ENCODE measurements at regions not wholly inside any gene's neighbourhood (a gene's known extent, or its start where the extent isn't known, plus 50 kb on each side); places are given as distances from the start of the nearest gene placed in this dataset.
"Not testable (repeated sequence)": the region's sequence is repeated elsewhere in the genome, so short reads cannot be mapped to it uniquely, and the experiment has no call there.

- ChIA-PET CTCF (no interaction called here), POLR2A (no interaction called here)
- Mint-ChIP-seq H3K4me3 (no peak overlapping the region), H3K27ac (no peak overlapping the region), H3K36me3 (ENCODE audit: low read depth) (no peaks in the 10 kb centered on the region), H3K4me1 (no peaks in the 10 kb centered on the region), H3K27me3 (no peaks in the 10 kb centered on the region), H3K9me3 (no peaks in the 10 kb centered on the region)
- no peak for DNase-seq
Observed at GRCh38 chrX:40530509-40530908, 50.3 kb upstream of the ATP6AP2 start.

GRCh38 chrX:40527543-40527942, 53.2 kb upstream of the ATP6AP2 start:
- DNase-seq, result no peak
- H3K36me3 Mint-ChIP-seq (ENCODE audit: low read depth), result no peaks in the 10 kb centered on the region
- H3K9me3 Mint-ChIP-seq, result no peaks in the 10 kb centered on the region
- CTCF ChIA-PET, result no interaction called here
- H3K4me1 Mint-ChIP-seq, result no peaks in the 10 kb centered on the region
- POLR2A ChIA-PET, result no interaction called here
- no peak overlapping the region for H3K4me3 Mint-ChIP-seq
- H3K27ac Mint-ChIP-seq, result no peak overlapping the region
- no peaks in the 10 kb centered on the region for H3K27me3 Mint-ChIP-seq

- Mint-ChIP-seq H3K4me1 (no peaks in the 10 kb centered on the region), H3K4me3 (no peak overlapping the region), H3K9me3 (no peaks in the 10 kb centered on the region), H3K27me3 (no peaks in the 10 kb centered on the region), H3K27ac (no peak overlapping the region), H3K36me3 (ENCODE audit: low read depth) (no peaks in the 10 kb centered on the region)
- DNase-seq, result no peak
- ChIA-PET POLR2A (no interaction called here), CTCF (interaction anchor here (0.7 kb wide), 1 partner anchor 17 kb away, joined by 3 read pairs; no protein-coding TSS in a partner anchor)
Observed at GRCh38 chrX:40526412-40526811, 54.4 kb upstream of the ATP6AP2 start.

GRCh38 chrX:40525901-40526300, 54.9 kb upstream of the ATP6AP2 start:
- DNase-seq; POLR2A ChIA-PET; H3K27me3 Mint-ChIP-seq; H3K36me3 Mint-ChIP-seq (ENCODE audit: low read depth); H3K9me3 Mint-ChIP-seq; H3K4me3 Mint-ChIP-seq; H3K4me1 Mint-ChIP-seq; H3K27ac Mint-ChIP-seq: not testable (repeated sequence)
- CTCF ChIA-PET, result interaction anchor here (0.7 kb wide), 1 partner anchor 18 kb away, joined by 3 read pairs; no protein-coding TSS in a partner anchor

GRCh38 chrX:40524423-40524822, 56.3 kb upstream of the ATP6AP2 start:
- Mint-ChIP-seq H3K4me3 (no peak overlapping the region), H3K27me3 (no peaks in the 10 kb centered on the region), H3K36me3 (ENCODE audit: low read depth) (no peaks in the 10 kb centered on the region), H3K27ac (no peak overlapping the region), H3K4me1 (no peaks in the 10 kb centered on the region), H3K9me3 (no peaks in the 10 kb centered on the region)
- DNase-seq, result no peak
- ChIA-PET CTCF (no interaction called here), POLR2A (no interaction called here)

GRCh38 chrX:40523852-40524251, 56.9 kb upstream of the ATP6AP2 start:
- Mint-ChIP-seq H3K36me3 (ENCODE audit: low read depth) (no peaks in the 10 kb centered on the region), H3K27ac (no peak overlapping the region), H3K4me1 (no peaks in the 10 kb centered on the region), H3K9me3 (no peaks in the 10 kb centered on the region), H3K27me3 (no peaks in the 10 kb centered on the region), H3K4me3 (no peak overlapping the region)
- ChIA-PET POLR2A (no interaction called here), CTCF (no interaction called here)
- DNase-seq, result no peak

- Mint-ChIP-seq H3K9me3 (no peaks in the 10 kb centered on the region), H3K36me3 (ENCODE audit: low read depth) (no peaks in the 10 kb centered on the region), H3K4me3 (no peak overlapping the region), H3K4me1 (no peaks in the 10 kb centered on the region), H3K27me3 (no peaks in the 10 kb centered on the region), H3K27ac (no peak overlapping the region)
- ChIA-PET CTCF (no interaction called here), POLR2A (no interaction called here)
- no peak for DNase-seq
Observed at GRCh38 chrX:40521868-40522450, 58.8 kb upstream of the ATP6AP2 start.

GRCh38 chrX:40514376-40514775, 66.4 kb upstream of the ATP6AP2 start:
- H3K36me3 Mint-ChIP-seq (ENCODE audit: low read depth), result no peaks in the 10 kb centered on the region
- H3K9me3 Mint-ChIP-seq, result no peaks in the 10 kb centered on the region
- no peak for DNase-seq
- POLR2A ChIA-PET, result no interaction called here
- no peaks in the 10 kb centered on the region for H3K27me3 Mint-ChIP-seq
- no peak overlapping the region for H3K27ac Mint-ChIP-seq
- CTCF ChIA-PET, result no interaction called here
- no peaks in the 10 kb centered on the region for H3K4me1 Mint-ChIP-seq
- no peak overlapping the region for H3K4me3 Mint-ChIP-seq

GRCh38 chrX:40513835-40514234, 66.9 kb upstream of the ATP6AP2 start:
- Mint-ChIP-seq H3K4me3 (no peak overlapping the region), H3K4me1 (no peaks in the 10 kb centered on the region), H3K27ac (no peak overlapping the region), H3K27me3 (no peaks in the 10 kb centered on the region), H3K36me3 (ENCODE audit: low read depth) (no peaks in the 10 kb centered on the region), H3K9me3 (no peaks in the 10 kb centered on the region)
- DNase-seq, result no peak
- ChIA-PET CTCF (no interaction called here), POLR2A (no interaction called here)

- Mint-ChIP-seq H3K36me3 (ENCODE audit: low read depth) (no peaks in the 10 kb centered on the region), H3K27ac (no peak overlapping the region), H3K4me1 (no peaks in the 10 kb centered on the region), H3K4me3 (no peak overlapping the region), H3K9me3 (no peaks in the 10 kb centered on the region), H3K27me3 (no peaks in the 10 kb centered on the region)
- CTCF ChIA-PET, result interaction anchor here (0.6 kb wide), 1 partner anchor 243 kb away, joined by 3 read pairs; no protein-coding TSS in a partner anchor
- POLR2A ChIA-PET, result no interaction called here
- DNase-seq, result no peak
Observed at GRCh38 chrX:40513012-40513411, 67.8 kb upstream of the ATP6AP2 start.

GRCh38 chrX:40511258-40511657, 69.5 kb upstream of the ATP6AP2 start:
- H3K4me3 Mint-ChIP-seq, result no peak overlapping the region
- H3K36me3 Mint-ChIP-seq (ENCODE audit: low read depth), result no peaks in the 10 kb centered on the region
- no peaks in the 10 kb centered on the region for H3K4me1 Mint-ChIP-seq
- ChIA-PET POLR2A (no interaction called here), CTCF (no interaction called here)
- DNase-seq, result no peak
- H3K27me3 Mint-ChIP-seq, result no peaks in the 10 kb centered on the region
- no peak overlapping the region for H3K27ac Mint-ChIP-seq
- H3K9me3 Mint-ChIP-seq, result no peaks in the 10 kb centered on the region

- no peaks in the 10 kb centered on the region for H3K4me1 Mint-ChIP-seq
- DNase-seq, result no peak
- CTCF ChIA-PET, result no interaction called here
- no peaks in the 10 kb centered on the region for H3K36me3 Mint-ChIP-seq (ENCODE audit: low read depth)
- no peak overlapping the region for H3K4me3 Mint-ChIP-seq
- no peaks in the 10 kb centered on the region for H3K9me3 Mint-ChIP-seq
- POLR2A ChIA-PET, result no interaction called here
- no peaks in the 10 kb centered on the region for H3K27me3 Mint-ChIP-seq
- H3K27ac Mint-ChIP-seq, result no peak overlapping the region
Observed at GRCh38 chrX:40508560-40508959, 72.2 kb upstream of the ATP6AP2 start.

- ChIA-PET CTCF (no interaction called here), POLR2A (no interaction called here)
- Mint-ChIP-seq H3K27me3 (no peaks in the 10 kb centered on the region), H3K9me3 (no peaks in the 10 kb centered on the region), H3K4me3 (no peak overlapping the region), H3K4me1 (no peaks in the 10 kb centered on the region), H3K36me3 (ENCODE audit: low read depth) (no peaks in the 10 kb centered on the region), H3K27ac (no peak overlapping the region)
- DNase-seq, result no peak
Observed at GRCh38 chrX:40506201-40506985, 74.4 kb upstream of the ATP6AP2 start.

GRCh38 chrX:40504801-40505605, 75.8 kb upstream of the ATP6AP2 start:
- ChIA-PET POLR2A (no interaction called here), CTCF (no interaction called here)
- Mint-ChIP-seq H3K36me3 (ENCODE audit: low read depth) (no peaks in the 10 kb centered on the region), H3K9me3 (no peaks in the 10 kb centered on the region), H3K27me3 (no peaks in the 10 kb centered on the region), H3K4me3 (no peak overlapping the region), H3K4me1 (no peaks in the 10 kb centered on the region), H3K27ac (no peak overlapping the region)
- no peak for DNase-seq
